ENCODE measurements at regions not wholly inside any gene's neighbourhood (a gene's known extent, or its start where the extent isn't known, plus 50 kb on each side); places are given as distances from the start of the nearest gene placed in this dataset.
"Not testable (repeated sequence)": the region's sequence is repeated elsewhere in the genome, so short reads cannot be mapped to it uniquely, and the experiment has no call there.

DNA sequence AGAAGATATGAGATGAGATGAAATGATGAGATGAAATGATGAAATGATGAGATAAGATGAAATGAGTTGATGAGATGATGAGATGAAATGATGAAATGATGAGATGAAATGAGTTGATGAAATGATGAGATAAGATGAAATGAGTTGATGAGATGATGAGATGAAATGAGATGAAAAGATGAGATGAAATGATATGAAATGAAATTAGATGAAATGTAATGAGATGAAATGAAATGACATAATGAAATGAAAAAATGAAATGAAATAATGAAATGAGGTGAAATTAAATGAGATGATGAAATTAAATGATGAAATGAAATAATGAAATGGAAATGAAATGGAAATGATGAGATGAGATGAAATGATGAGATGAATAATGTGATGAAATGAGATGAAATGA is 231.6 kb downstream of the GOLGA6L6 start:
- TF ChIP-seq, protein P1, sequence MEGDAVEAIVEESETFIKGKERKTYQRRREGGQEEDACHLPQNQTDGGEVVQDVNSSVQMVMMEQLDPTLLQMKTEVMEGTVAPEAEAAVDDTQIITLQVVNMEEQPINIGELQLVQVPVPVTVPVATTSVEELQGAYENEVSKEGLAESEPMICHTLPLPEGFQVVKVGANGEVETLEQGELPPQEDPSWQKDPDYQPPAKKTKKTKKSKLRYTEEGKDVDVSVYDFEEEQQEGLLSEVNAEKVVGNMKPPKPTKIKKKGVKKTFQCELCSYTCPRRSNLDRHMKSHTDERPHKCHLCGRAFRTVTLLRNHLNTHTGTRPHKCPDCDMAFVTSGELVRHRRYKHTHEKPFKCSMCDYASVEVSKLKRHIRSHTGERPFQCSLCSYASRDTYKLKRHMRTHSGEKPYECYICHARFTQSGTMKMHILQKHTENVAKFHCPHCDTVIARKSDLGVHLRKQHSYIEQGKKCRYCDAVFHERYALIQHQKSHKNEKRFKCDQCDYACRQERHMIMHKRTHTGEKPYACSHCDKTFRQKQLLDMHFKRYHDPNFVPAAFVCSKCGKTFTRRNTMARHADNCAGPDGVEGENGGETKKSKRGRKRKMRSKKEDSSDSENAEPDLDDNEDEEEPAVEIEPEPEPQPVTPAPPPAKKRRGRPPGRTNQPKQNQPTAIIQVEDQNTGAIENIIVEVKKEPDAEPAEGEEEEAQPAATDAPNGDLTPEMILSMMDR (conservative IDR thresholded peaks at IDR 0.05; ENCODE audit: low read length), result not testable (repeated sequence)
- TF ChIP-seq EZH2phosphoT487 (IDR thresholded peaks at IDR 0.05; ENCODE audit: borderline replicate concordance, low read depth, low read length), result not testable (repeated sequence)
